H9 (cell line): ENCODE measurements at regions not wholly inside any gene's neighbourhood (a gene's known extent, or its start where the extent isn't known, plus 50 kb on each side); places are given as distances from the start of the nearest gene placed in this dataset.

ENCODE experiments used
- DNase-seq: peaks from one replicate; pipeline ENCODE4 v3.0.0-alpha.2; 2017
- H2AFZ ChIP-seq: one replicate; pipeline ENCODE4 v1.6.1; 2013; ENCODE audit warnings: mild to moderate bottlenecking, low read length, control low read depth, moderate library complexity
- H2AK5ac ChIP-seq: 2 replicates; pipeline ENCODE4 v1.6.1; 2013; ENCODE audit warnings: low read length, control low read depth, mixed read lengths; ENCODE audit not compliant: insufficient read length
- H2BK120ac ChIP-seq: one replicate; pipeline ENCODE4 v1.6.1; 2013; ENCODE audit warnings: low read depth, mild to moderate bottlenecking, low read length, control low read depth, inconsistent platforms; ENCODE audit not compliant: poor library complexity, severe bottlenecking
- H2BK12ac ChIP-seq: 2 replicates; pipeline ENCODE4 v1.6.1; 2013; ENCODE audit warnings: low read length, control low read depth, mixed read lengths, low read depth; ENCODE audit not compliant: insufficient read length
- H2BK15ac ChIP-seq: 2 replicates; pipeline ENCODE4 v1.6.1; 2013; ENCODE audit warnings: low read depth, low read length, control low read depth
- H2BK20ac ChIP-seq: one replicate; pipeline ENCODE4 v1.6.1; 2013; ENCODE audit warnings: low read depth, mild to moderate bottlenecking, low read length, control low read depth, inconsistent platforms; ENCODE audit not compliant: poor library complexity, severe bottlenecking
- H2BK5ac ChIP-seq: 2 replicates; pipeline ENCODE4 v1.6.1; 2013; ENCODE audit warnings: low read length, control low read depth, mixed read lengths; ENCODE audit not compliant: insufficient read length
- H3K14ac ChIP-seq: 2 replicates; pipeline ENCODE4 v1.6.1; 2013; ENCODE audit warnings: low read length, control low read depth; ENCODE audit not compliant: insufficient read depth
- H3K18ac ChIP-seq: 2 replicates; pipeline ENCODE4 v1.6.1; 2013; ENCODE audit warnings: low read depth, mild to moderate bottlenecking, mixed read lengths, low read length, control low read depth; ENCODE audit not compliant: insufficient read length
- H3K23ac ChIP-seq: 2 replicates; pipeline ENCODE4 v1.6.1; 2013; ENCODE audit warnings: low read length, control low read depth, mixed read lengths, low read depth; ENCODE audit not compliant: insufficient read length
- H3K23me2 ChIP-seq: 2 replicates; pipeline ENCODE4 v1.6.1; 2013; ENCODE audit warnings: low read depth, mild to moderate bottlenecking, mixed read lengths, low read length, control low read depth; ENCODE audit not compliant: insufficient read length, poor library complexity, severe bottlenecking
- H3K27ac ChIP-seq: 2 replicates; pipeline ENCODE4 v1.5.1; 2013; ENCODE audit warnings: low read length, control low read depth, mixed read lengths, low read depth; ENCODE audit not compliant: insufficient read length
- H3K27me3 ChIP-seq: 2 replicates; pipeline ENCODE4 v1.6.1; 2013; ENCODE audit warnings: low read length, control low read depth, inconsistent platforms; ENCODE audit not compliant: insufficient read depth
- H3K4ac ChIP-seq: 2 replicates; pipeline ENCODE4 v1.6.1; 2013; ENCODE audit warnings: low read depth, mild to moderate bottlenecking, control low read depth, inconsistent platforms, low read length, moderate library complexity
- H3K4me1 ChIP-seq: 2 replicates; pipeline ENCODE4 v1.6.1; 2013; ENCODE audit warnings: low read length, control low read depth, inconsistent platforms; ENCODE audit not compliant: insufficient read depth
- H3K4me2 ChIP-seq: 2 replicates; pipeline ENCODE4 v1.6.1; 2013; ENCODE audit warnings: low read length, control low read depth, mixed read lengths; ENCODE audit not compliant: insufficient read length, insufficient read depth
- H3K56ac ChIP-seq: 2 replicates; pipeline ENCODE4 v1.6.1; 2013; ENCODE audit warnings: low read depth, mild to moderate bottlenecking, mixed read lengths, low read length, control low read depth; ENCODE audit not compliant: insufficient read length
- H3K79me1 ChIP-seq: 2 replicates; pipeline ENCODE4 v1.6.1; 2013; ENCODE audit warnings: low read depth, mild to moderate bottlenecking, moderate library complexity, low read length, control low read depth, inconsistent platforms; ENCODE audit not compliant: insufficient read depth, poor library complexity, severe bottlenecking
- H3K79me2 ChIP-seq: 2 replicates; pipeline ENCODE4 v1.6.1; 2013; ENCODE audit warnings: low read length, control low read depth, inconsistent platforms; ENCODE audit not compliant: insufficient read depth
- H3K9ac ChIP-seq: 2 replicates; pipeline ENCODE4 v1.6.1; 2013; ENCODE audit warnings: low read length, control low read depth, mixed read lengths; ENCODE audit not compliant: insufficient read length; ENCODE audit errors: extremely low read depth
- H3K9me3 ChIP-seq: one replicate; pipeline ENCODE4 v1.6.1; 2013; ENCODE audit warnings: low read depth, low read length, inconsistent platforms; ENCODE audit not compliant: control insufficient read depth
- H3T11ph ChIP-seq: one replicate; pipeline ENCODE4 v1.6.1; 2013; ENCODE audit warnings: mild to moderate bottlenecking, low read length, control low read depth, inconsistent platforms
- H4K20me1 ChIP-seq: one replicate; pipeline ENCODE4 v1.6.1; 2013; ENCODE audit not compliant: control insufficient read depth, insufficient read length, insufficient read depth
- H4K5ac ChIP-seq: 2 replicates; pipeline ENCODE4 v1.6.1; 2013; ENCODE audit warnings: low read depth, mild to moderate bottlenecking, mixed read lengths, low read length, control low read depth; ENCODE audit not compliant: insufficient read length
- H4K8ac ChIP-seq: replicated peaks from 2 replicates; pipeline ENCODE4 v1.6.1; 2013; ENCODE audit warnings: low read length, control low read depth, mixed read lengths, low read depth; ENCODE audit not compliant: insufficient read length
- H4K91ac ChIP-seq: 2 replicates; pipeline ENCODE4 v1.6.1; 2013; ENCODE audit warnings: low read depth, mild to moderate bottlenecking, moderate library complexity, mixed read lengths, low read length, control low read depth; ENCODE audit not compliant: insufficient read length
- H3K27ac Mint-ChIP-seq, 3 experiments: 2 replicates in 2 of 3; 3 replicates in 1 of 3; pipeline ENCODE4 v1.8.0; 2020 to 2021; ENCODE audit warnings: mixed read lengths in 3 of 3, mild to moderate bottlenecking in 1 of 3, moderate library complexity in 1 of 3
- H3K27me3 Mint-ChIP-seq: 2 replicates; pipeline ENCODE4 v1.8.0; 2021; ENCODE audit warnings: low read depth, mild to moderate bottlenecking, moderate library complexity, mixed read lengths
- H3K36me3 Mint-ChIP-seq, 3 experiments: 2 replicates in 2 of 3; 3 replicates in 1 of 3; pipeline ENCODE4 v1.8.0; 2020 to 2021; ENCODE audit warnings: low read depth in 3 of 3, mixed read lengths in 3 of 3; ENCODE audit not compliant: insufficient read depth in 1 of 3
- H3K4me1 Mint-ChIP-seq, 2 experiments: 2 replicates each; pipeline ENCODE4 v1.8.0; 2020; ENCODE audit warnings: mixed read lengths in 2 of 2
- H3K4me3 Mint-ChIP-seq, 2 experiments: 2 replicates in 1 of 2; 3 replicates in 1 of 2; pipeline ENCODE4 v1.8.0; 2020 to 2021; ENCODE audit warnings: mild to moderate bottlenecking in 2 of 2, mixed read lengths in 2 of 2, moderate library complexity in 1 of 2
- H3K9me3 Mint-ChIP-seq, 2 experiments: 2 replicates in 1 of 2; 3 replicates in 1 of 2; pipeline ENCODE4 v1.8.0; 2020; ENCODE audit warnings: mild to moderate bottlenecking in 2 of 2, mixed read lengths in 2 of 2, moderate library complexity in 1 of 2
- WGBS: extraction: QIAGEN DNeasy Blood & Tissue Kit; methylation state at CpG from one replicate; pipeline ENCODE4 v1.1.7; 2013; ENCODE audit warnings: missing lambda C conversion rate, low lambda C conversion rate, mixed read lengths; ENCODE audit not compliant: insufficient read length; ENCODE audit errors: extremely low coverage; 5-methylcytosine and 5-hydroxymethylcytosine counted together
- TF ChIP-seq, protein P1 (sequence below): fragments of 200-600 bp; sonication (generic); conservative IDR thresholded peaks from 3 replicates; pipeline ENCODE4 v1.8.0; 2021; ENCODE audit warnings: antibody characterized with exemption, mild to moderate bottlenecking

DNA sequence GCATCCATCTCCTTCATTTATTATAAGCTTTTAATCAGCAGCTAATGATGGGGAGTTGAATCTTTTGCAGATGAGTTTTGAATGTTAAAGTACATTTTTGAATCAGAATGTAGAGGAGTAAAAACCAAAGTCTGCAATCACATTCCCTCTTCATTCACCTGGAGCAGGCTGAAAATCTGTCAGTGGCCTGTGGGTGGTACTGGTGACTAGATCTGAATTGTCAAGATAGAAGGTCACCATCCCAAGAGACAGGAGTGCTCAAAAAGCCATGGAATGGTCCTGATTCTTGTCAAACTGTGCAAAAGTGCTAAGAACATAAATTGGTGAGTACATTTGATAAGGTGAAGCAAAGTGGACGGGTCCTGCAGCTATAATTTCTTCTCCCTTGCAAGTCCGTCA is 881.3 kb upstream of the NR2F2 start:
- no peak overlapping the region for H3K9ac ChIP-seq
- no peak overlapping the region for H3K23ac ChIP-seq
- no peak overlapping the region for H2BK120ac ChIP-seq
- no peak overlapping the region for H2BK20ac ChIP-seq
- H3K9me3 ChIP-seq, result no peaks in the 10 kb centered on the region
- WGBS, result no CpG with 5 or more reads among the region's 2 CpGs
- Mint-ChIP-seq H3K27ac (no peak overlapping the region), H3K36me3 (no peaks in the 10 kb centered on the region), H3K27me3 (no peaks in the 10 kb centered on the region), H3K4me1 (peaks cover 0 to 5% of the 10 kb centered on the region in 2 experiments; a peak in 1 of 4 replicates), H3K4me3 (no peak overlapping the region), H3K9me3 (no peaks in the 10 kb centered on the region)
- no peak overlapping the region for H2BK15ac ChIP-seq
- no peak overlapping the region for H4K8ac ChIP-seq
- no peak overlapping the region for H3T11ph ChIP-seq
- H2BK12ac ChIP-seq, result no peak overlapping the region
- no peaks in the 10 kb centered on the region for H3K79me2 ChIP-seq
- no peak overlapping the region for H3K4ac ChIP-seq
- H3K27me3 ChIP-seq, result no peaks in the 10 kb centered on the region
- no peaks in the 10 kb centered on the region for H3K23me2 ChIP-seq
- no peaks in the 10 kb centered on the region for H3K4me1 ChIP-seq
- no peak overlapping the region for H3K56ac ChIP-seq
- no peak for DNase-seq
- no peak overlapping the region for H2BK5ac ChIP-seq
- H2AFZ ChIP-seq, result no peak overlapping the region
- H3K4me2 ChIP-seq, result no peak overlapping the region
- H3K79me1 ChIP-seq, result no peaks in the 10 kb centered on the region
- H4K5ac ChIP-seq, result no peak overlapping the region
- no peaks in the 10 kb centered on the region for H4K20me1 ChIP-seq
- TF ChIP-seq, protein P1, sequence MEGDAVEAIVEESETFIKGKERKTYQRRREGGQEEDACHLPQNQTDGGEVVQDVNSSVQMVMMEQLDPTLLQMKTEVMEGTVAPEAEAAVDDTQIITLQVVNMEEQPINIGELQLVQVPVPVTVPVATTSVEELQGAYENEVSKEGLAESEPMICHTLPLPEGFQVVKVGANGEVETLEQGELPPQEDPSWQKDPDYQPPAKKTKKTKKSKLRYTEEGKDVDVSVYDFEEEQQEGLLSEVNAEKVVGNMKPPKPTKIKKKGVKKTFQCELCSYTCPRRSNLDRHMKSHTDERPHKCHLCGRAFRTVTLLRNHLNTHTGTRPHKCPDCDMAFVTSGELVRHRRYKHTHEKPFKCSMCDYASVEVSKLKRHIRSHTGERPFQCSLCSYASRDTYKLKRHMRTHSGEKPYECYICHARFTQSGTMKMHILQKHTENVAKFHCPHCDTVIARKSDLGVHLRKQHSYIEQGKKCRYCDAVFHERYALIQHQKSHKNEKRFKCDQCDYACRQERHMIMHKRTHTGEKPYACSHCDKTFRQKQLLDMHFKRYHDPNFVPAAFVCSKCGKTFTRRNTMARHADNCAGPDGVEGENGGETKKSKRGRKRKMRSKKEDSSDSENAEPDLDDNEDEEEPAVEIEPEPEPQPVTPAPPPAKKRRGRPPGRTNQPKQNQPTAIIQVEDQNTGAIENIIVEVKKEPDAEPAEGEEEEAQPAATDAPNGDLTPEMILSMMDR, result no peak; the same call in 2 of the 3 replicates
- H3K27ac ChIP-seq, result no peak overlapping the region
- no peak overlapping the region for H2AK5ac ChIP-seq
- no peak overlapping the region for H4K91ac ChIP-seq
- no peak overlapping the region for H3K18ac ChIP-seq
- no peak overlapping the region for H3K14ac ChIP-seq
